HG03064 (cell line): ENCODE measurements at regions not wholly inside any gene's neighbourhood (a gene's known extent, or its start where the extent isn't known, plus 50 kb on each side); places are given as distances from the start of the nearest gene placed in this dataset.
"Not testable (repeated sequence)": the region's sequence is repeated elsewhere in the genome, so short reads cannot be mapped to it uniquely, and the experiment has no call there.

Experiments
- ATAC-seq: cut with Tn5 transposase; IDR thresholded peaks from one replicate; pipeline ENCODE4 v1.9.1; 2021; ENCODE audit warnings: low read depth; ENCODE audit not compliant: unreplicated experiment

DNA sequence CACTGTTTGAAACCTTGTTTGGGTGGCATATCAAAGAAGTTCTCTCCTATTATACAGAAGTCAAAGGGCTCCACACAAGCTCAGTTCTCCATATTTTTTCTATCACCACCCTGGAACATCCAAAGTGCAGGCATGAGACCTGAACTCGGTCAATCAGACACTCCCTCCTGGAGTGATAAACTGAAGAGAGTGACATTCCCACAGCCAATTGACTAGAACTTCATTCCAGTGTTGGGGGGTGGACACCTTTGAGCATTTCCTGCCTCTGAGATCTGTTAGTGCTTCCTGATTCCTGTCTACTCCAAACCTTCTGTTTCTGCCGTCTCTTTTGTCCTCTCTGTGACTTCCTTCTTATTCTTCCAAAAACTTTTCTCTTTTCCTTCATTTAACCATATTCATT lies 220.7 kb upstream of the NOX3 start:
- no peak for ATAC-seq

DNA sequence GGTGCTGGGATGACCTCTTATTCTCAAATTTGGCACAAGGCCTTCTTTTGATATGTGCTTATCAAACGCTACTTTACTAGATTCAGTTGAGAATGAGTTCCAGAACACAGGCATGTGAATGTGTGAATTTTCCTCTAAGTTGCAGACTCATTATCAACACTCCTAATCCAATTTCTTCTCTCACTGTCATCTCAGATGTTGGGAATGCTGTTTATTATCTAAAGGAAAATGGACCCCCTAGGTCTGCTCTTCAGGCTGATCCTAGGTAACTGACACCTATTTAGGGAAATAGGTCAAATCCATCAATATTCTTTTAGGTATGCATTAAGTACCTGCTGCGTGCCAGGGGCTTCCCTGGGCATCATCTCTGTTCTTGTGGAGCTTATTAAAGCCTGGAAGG lies 215.0 kb upstream of the NOX3 start:
- no peak for ATAC-seq

DNA sequence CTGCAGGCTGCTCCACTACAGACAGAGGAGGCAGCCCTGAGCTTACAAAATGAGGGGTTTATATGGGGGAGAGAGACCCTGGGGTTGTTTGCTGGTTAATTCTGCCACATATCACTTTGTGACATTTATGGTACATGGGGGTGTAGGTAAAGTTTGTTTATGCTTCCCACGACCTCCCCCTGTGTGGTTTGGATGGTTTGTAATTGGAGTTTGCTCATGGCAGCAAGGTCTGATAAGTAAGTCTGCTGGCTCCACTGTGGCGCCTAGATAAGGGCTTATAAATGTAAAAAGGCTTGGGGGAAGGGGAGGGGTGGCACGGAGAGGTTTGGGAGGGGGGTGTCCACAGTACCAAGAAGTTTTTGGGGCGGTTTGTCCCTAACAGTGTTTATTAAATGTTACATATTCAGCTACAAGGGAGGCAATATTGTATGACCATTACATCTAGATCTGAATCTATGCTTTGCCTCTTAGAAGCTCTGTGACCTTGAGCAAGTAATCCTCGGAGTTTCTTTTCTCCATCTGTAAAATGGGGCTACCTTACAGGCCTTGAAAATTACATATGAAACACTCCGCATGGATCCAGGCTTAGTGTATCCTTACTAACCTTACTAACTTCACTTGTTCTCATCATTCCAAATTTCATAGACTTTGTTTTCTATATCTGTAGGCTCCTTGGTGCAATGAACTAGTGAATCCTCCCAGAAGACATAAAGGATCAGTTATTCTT lies 204.8 kb upstream of the NOX3 start:
- no peak for ATAC-seq

DNA sequence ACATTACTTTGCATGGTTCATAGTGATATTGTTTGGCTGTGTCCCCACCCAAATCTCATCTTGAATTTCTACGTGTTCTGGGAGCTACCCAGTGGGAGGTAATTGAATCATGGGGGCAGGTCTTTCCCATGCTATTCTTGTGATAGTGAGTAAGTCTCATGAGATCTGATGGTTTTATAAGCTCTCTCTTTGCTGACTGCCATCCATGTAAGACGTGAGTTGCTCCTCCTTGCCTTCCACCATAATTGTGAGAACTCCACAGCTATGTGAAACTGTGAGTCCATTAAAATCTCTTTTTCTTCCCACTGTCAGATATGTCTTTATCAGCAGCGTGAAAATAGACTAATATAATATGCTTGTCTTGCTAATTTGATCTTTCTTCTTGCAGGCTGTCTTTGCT lies 200.4 kb upstream of the NOX3 start:
- no peak for ATAC-seq

DNA sequence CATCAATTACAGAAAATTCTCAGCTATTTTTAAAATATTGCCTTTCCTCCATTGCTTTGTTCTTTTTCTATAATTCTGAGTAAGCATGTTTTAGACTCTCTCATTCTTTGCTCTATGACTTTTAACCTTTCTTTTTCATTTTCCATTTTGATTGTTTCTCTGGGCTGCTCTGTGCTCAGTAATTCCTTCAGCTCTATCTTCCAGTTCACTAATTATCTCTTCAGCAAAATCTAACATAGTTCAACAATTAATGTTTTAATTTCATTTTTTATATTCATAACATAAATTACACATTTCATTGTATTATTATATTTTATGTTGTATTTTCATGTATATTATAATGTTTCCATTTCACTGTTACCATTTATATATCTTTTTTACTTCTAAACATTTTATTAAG lies 198.8 kb upstream of the NOX3 start:
- ATAC-seq, result no peak

DNA sequence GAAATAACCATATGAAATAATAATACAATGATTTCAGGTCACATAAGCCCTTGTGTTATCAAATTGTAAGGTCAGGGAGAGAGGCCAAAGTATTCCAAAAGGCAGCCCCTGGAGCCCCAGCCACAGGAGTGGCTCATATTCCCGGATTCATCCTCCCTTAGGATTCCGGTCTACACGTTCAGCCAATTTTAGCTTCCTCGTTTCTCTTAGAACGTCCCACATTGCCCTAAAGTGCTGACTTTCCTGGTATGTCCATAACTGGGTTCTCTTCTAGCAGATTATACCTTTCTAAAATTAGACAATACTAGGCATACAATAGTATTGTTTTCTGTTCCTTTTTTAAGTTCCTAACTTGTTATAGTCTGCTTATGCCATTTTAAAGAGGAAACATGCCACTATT lies 192.7 kb upstream of the NOX3 start:
- ATAC-seq, result no peak

DNA sequence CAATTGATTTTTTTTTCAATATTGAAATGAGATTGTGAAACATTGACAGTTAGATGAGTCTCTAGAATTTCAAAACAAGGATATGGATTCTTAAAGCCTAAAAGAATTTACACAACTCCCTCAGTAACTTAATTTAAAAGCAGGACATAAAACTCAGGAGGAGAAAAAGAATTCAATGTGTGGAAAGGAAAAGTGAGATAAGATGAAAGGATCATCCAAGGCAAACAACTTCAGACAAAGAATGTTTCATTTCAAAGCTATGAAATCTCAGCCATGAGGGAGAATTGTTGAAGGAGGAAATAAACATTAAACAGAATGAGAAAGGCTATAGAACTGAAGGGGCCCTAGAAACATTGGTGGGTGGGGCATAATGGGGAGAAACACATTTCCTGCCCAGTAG lies 191.7 kb upstream of the NOX3 start:
- no peak for ATAC-seq

DNA sequence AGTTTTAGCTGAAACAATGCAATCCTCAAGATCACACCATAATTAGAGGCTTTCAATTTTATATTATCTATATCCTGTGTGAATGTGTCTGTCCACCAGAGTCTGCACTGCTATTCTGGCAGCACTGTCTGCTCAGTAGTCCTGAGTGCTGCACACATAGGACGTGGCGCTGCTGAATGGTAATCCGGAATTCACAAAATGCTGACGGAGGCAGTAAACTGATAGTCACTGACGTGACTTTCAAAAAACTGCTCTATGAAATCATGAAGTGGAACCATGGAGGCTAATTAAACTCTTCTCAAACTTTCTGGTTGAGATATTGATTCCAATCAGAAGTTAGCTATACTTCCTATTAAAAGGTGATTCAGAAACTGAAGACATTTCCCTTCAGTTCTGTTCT lies 190.8 kb upstream of the NOX3 start:
- ATAC-seq, result no peak

DNA sequence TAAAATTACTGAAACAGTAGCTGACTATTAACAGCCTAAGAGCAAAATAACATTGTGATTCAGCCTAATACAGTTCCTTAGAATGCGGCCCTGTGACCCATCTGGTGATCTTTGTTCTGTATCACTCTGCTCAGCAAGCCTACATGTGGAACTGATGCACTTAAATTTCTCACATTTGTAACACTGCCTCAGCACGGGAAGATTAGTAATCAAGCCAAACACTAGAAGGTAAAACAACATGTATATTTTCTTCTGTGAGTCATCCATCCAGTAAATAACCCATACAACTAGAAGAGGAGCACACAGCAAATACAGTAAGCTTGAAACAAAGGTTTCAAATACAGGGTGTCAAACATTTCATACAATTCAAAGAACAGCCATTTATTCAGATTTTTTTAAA lies 189.7 kb upstream of the NOX3 start:
- ATAC-seq, result no peak

DNA sequence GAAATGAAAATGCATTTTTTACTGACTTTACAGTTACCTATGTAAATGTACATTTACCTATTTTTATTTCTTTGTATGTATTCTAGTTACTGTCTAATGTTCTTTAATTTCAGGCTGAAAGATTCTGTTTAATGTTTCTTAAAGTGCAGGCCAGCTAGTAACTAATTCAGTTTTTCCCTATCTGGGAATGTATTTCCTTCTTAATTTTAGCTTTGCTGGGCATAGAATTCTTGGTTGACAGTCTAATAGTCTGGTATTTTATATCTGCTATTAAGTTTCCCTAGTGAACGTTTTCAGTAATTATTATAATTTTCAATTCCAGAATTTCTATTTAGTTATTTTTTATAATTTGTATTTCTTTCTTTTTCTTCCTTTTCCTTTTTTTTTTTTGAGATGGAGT lies 186.0 kb upstream of the NOX3 start:
- ATAC-seq, result no peak

DNA sequence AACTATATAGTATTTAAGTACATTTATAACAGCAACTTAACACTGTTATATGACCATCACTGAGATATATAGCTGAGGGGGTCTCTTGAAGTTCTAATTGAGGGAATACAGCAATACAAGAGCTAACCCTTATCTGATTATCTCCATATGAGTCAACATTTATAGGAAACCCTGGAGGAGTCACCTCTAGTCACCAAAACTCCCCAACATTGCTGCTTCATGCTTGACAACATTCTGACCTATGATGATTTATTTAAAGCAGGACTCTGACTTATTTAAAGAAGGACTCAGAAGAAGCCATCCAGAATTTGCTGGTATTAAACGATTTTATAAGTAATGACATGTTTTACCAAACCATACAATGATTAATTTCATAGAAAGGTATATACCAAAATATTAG lies 182.6 kb upstream of the NOX3 start:
- ATAC-seq, result no peak

DNA sequence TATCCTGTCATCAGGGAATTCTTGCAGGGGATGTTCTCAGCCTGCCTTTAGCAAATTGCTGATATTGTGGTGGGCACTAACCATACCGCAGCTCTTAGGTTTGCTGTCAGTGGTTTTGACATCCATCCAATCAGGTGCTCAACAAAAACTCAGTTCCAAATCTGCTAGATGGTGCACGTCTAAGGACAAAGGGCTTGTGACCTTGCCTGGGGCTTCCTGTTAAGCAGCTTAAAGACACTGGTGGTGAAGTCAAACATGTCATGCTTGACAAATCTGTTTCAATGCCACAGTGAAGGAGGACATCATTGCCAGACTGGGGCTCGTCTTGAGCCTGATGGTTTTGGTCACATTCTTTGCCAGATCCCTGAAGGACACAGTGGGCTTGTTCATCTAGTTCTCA lies 179.8 kb upstream of the NOX3 start:
- no peak for ATAC-seq

DNA sequence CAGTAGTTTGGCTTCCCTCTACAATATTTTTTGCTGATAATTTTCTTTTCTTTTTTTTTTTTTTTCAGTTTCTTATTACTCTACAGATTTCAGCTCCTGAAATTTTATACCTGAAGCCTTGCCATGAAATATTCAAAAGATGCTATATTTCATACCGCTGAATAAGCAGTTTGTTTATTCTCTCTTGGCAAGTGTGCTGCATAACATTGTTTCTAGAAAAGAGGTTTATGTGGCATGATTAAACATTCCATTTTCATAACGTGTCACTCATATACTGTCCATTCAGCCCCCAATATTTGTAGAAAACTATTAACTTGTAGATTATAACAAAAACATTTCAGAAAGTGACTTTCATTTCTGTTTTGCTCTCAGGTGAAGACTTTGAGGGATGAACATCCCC lies 174.4 kb upstream of the NOX3 start:
- ATAC-seq, result no peak

DNA sequence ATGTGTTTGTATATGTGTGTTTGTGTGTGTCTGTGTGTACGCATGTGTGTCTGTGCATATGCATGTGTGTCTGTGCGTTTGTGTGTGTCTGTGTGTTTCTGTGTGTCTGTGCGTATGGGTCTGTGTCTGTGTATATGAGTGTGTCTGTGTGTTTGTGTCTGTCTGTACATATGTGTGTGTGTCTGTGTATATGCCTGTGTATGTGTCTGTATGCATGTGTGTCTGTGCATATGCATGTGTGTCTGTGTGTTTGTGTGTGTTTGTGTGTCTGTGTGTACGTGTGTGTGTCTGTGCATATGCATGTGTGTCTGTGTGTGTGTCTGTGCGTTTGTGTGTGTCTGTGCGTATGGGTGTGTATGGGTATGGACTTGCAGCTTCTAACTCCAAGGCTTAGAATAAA lies 174.0 kb upstream of the NOX3 start:
- no peak for ATAC-seq

DNA sequence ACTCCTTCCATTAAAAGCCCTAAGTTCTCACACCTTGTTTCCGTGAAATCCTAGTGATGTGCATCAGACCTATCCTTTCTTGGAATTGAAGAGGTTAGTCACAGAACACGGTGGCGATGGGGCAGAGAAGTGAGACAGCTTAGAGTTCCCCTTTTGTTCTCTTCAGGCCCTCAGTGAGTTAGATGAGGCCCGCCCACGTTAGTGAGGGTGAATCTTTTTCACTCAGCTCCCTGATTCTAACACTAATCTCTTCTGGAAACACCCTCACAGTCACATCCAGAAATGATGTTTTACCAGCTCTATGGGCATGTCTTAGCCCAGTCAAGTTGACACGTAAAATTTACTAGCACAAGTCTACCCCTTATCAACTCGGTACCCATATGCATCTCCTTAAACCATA lies 172.7 kb upstream of the NOX3 start:
- no peak for ATAC-seq

DNA sequence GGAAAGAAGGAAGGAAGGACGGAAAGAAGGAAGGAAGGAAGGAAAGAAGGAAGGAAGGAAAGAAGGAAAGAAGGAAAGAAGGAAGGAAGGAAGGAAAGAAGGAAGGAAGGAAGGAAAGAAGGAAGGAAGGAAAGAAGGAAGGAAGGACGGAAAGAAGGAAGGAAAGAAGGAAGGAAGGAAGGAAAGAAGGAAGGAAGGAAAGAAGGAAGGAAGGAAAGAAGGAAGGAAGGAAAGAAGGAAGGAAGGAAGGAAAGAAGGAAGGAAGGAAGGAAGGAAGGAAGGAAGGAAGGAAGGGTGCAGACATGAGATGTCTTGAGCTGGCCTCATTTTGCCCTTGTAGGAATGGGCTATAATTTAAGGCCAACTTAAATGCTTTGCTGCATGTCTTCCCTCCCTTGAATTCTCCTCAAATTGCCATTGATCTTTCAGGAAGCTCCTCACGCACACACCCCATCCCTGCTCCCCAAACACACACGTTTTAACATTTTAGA lies 172.1 kb upstream of the NOX3 start:
- ATAC-seq, result not testable (repeated sequence)

DNA sequence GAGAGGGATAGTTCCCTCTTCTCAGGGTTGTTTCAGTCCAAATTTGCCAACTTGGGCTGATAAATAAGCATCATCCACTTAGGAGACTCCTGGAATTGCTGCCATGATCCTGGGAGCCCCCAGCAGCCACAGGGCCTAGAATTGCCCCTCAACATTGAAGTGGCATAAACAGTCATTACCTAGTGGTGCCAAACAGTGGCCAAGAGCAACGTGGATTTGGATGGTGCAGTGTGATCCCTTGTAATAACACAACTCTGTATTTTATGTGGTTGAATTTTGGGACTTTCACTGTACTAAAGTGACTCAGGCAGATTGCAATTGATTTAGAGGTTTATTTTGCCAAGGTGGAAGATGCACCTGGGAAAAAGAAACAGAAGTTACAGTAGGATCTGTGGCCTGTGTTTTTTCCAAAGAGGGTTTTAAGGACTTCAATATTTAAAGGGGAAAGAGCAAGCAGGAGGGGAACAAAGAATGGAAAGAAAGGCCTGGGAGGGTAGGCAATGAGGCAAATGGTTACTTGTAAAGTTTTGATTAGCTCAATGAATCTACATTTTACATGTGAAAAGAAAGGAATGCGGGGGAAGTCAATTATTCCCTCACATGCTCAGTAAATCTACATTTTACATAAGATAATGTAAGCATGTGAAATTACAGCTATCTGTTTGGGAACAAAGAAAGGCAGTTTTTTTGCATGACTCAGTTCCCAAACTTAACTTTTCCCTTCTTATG lies 168.0 kb upstream of the NOX3 start:
- no peak for ATAC-seq

DNA sequence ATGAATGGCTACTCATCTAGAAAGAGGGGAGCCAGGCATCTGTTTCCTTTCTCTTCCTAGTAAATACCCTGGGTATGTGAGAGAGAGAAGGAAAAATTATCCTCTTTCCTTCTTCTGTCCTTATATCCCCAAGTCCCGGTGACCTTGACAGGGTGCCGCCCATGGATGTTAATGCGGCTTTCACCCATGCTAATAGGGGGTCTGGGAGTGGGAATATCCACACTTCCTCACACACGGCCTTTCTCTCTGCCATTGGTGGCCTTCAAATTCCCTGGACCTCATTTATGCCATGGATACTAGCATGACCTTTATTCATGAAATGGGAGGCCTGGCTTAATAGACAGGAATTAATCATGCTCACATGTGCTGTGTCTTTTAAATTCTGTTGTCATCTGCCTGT lies 159.0 kb upstream of the NOX3 start:
- no peak for ATAC-seq

DNA sequence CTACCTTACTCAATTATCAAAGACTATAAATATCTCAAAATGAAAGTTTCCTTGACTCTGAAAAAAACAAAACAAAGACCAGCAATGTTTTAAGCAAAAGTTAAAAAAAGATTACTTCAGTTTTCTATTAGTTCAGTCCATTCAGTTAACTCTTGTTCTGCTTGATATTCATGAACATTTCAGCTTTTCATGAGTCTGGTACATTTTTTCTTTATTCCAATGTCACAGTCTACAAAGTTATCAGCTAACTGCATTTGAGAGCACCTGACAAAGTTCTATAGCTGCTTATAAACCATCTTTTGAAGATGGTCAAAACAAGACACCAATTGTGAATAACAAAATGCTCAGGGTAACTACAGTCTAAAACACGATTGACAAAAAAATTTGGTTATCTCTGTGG lies 156.1 kb upstream of the NOX3 start:
- ATAC-seq, result no peak

DNA sequence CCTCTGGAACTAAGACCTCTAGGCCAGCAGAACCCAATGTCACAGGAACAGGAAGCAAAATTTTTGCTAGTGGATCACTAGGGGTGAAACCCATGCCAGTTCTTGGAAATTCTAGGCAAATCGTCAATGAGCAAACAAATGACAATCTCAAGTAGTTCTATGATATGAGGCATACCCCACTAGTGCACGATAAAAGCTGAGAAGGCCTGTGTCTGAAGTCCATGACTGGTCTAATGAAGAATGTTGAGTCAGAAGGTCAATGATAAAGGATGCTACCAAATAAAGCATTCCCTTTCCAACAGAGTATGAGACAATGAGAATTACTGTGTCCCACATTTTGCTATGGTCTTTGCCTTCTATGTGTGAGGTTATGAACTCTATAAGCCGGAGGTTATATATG lies 149.4 kb upstream of the NOX3 start:
- no peak for ATAC-seq

DNA sequence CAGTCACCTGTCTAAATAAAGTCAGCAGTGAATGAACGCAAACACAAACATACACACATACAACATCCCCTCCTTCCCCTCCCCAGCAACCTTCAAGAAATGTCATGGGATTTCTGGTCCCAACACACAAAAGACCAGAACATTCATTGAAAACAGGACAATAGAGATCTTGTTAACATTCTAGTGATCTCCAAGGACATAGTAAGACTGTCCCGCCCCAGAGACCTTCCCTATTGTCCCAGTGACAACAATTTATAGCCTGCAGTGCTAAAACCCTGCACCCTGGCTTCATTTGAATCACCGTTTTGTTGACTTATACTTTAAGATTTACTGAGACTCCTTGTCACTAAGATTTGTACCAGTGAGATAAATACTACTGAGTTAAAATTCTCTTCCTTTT lies 143.9 kb upstream of the NOX3 start:
- no peak for ATAC-seq

DNA sequence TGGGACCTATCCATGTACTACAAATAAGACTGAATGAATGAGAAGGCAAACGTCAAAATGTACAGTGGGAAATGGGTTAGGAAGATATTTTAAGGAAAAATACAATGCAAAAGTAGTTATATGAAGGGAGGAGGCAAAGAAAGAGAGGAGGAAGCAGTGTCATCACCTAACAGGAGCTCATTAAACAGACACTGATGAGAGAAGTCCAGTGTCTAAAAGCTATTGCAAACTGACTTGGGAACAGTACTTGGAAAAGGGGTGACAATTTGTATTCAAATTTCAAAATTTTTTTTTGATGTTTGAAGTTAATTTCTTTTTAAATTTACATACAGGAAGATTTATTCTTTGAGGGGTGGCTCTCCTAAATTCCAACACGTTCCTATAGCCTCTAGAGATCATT lies 143.5 kb upstream of the NOX3 start:
- ATAC-seq, result no peak
